Glomerular visceral epithelial cell (primary cell): ENCODE measurements at regions not wholly inside any gene's neighbourhood (a gene's known extent, or its start where the extent isn't known, plus 50 kb on each side); places are given as distances from the start of the nearest gene placed in this dataset.
A peak's percentile ranks its signal among the peaks of the same experiment; 100 is the strongest.

Experiments used
- DNase-seq: peaks from one replicate; pipeline ENCODE4 v3.0.0-alpha.2; 2016; ENCODE audit errors: extremely low spot score

GRCh38 chr12:31867292-31867691, 91.9 kb upstream of the RESF1 start:
- DNase-seq = no peak

DNA sequence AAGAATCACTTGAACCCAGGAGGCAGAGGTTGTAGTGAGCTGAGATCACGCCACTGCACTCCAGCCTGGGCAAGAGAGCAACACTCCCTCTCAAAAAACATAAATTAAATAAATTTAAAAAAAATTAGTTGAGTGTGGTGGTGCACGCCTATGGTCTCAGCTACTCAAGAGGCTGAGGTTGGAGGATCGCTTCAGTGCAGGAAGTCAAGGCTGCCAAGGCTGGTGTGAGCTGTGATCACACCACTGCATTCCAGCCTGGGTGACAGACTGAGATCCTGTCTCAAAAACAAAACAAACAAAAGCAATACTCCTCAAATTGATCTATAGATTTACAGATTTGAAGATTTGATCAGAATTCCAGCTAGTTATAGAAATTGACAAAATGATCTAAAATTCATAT, 92.7 kb upstream of the RESF1 start:
- no peak for DNase-seq

DNA sequence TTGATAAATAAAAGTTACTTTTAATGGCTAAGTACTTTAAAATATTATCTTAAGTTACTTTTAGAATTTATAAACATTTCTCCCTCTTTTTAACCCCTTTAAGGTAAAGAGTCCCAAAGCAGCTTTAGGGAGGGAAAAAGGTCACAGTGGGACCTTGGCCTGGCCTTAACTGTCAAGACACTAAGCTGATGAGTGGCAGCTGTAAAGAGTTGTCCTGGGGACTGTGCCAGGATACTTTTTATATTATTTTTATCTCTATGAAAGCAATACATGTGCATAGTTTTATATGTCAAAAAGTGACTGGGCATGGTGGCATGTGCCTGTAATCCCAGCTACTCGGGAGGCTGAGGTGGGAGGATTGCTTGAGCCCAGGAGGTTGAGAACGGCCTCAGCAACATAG, 94.2 kb upstream of the RESF1 start:
- no peak for DNase-seq

GRCh38 chr12:31861360-31861759, 97.9 kb upstream of the RESF1 start:
- DNase-seq = no peak

DNA sequence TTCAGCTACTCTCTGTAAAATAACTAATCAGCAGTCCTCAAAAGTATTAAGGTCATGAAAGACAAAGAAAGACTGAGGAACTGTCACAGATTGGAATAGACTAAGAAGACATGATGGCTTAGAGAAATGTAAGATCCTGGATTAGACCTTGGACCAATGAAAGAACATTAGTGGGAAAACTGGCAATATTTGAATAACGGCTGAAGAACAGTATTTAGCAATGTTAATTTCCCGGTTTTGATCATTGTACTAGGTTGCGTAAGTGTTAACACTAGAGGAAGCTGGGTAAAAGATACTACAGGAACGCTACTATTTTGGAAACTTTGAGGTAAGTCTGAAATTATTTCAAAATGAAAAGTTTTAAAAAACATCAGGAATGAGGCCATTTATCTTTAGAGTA, 98.8 kb upstream of the RESF1 start:
- no peak for DNase-seq

DNA sequence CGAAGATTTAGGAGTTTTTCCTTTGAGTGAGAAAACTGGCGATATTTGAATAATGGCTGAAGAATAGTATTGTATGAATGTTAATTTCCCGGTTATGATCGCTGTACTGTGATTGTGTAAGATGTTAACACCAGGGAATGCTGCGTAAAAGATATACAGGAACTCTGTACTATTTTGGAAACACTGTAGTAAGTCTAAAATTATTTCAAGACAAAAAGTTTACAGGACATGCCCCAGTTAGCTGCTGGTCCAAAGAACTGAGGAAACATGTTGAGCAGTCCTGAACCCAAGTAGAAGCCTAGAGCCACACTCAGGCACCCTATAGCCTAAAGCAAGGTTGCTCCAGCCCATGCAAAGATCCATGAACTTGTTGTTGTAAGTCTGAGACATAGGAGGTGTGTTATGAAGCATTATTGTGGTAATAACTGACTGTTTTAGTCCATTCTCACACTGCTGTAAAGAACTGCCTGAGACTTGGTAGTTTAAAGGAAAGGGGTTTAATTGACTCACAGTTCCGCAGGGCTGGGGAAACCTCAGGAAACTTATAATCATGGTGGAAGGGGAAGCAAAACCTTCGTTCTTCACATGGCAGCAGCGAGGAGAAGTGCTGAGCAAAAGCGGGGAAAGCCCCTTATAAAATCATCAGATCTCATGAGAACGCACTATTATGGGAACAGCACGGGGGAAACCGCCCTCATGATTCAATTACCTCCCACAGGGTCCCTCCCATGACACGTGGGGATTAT, 99.8 kb upstream of the RESF1 start:
- no peak for DNase-seq

GRCh38 chr12:31855427-31855826, 103.8 kb upstream of the RESF1 start:
- DNase-seq = no peak

DNA sequence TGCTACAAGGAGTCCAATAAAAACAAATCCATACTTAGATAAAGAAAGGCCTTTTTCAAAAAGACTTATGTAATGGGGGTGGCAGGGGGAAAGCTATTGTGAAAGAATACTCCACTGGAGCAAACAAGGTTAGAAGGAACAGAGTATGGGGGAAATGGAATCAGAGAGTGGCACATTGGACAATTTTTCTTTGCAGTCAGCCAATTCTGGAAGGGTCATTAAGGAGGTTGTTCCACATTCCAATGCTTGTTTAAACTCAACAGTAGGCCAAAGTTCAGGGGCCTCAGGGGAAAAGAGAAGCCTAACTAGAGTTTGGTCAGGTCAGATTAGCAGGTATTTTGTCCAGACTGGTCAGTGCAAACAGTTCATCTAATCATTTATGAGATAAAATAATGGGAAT, 105.2 kb upstream of the RESF1 start:
- DNase-seq = no peak

- DNase-seq = no peak
Observed at GRCh38 chr12:31853520-31853919, 105.7 kb upstream of the RESF1 start.

DNA sequence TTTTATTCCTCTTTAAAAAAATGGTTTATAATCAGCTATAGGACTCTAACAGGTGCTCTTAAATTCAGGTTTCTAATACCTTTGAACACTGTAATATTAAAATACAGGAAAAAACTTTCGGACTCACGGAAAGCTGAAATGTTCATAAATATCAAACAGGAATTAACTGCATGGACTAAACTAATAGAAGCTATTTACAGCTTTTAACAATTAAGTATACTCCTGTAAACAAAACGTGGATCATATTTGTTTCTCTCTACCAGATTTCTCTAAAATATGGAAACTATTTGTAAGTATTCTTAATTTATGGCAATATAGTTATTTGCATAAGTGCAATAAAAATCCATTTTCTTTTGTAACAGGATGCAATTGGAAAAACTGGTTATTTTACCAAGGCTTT, 108.9 kb upstream of the RESF1 start:
- no peak for DNase-seq

- DNase-seq = peak; percentile 12
Observed at GRCh38 chr12:31849090-31849687, 110.0 kb upstream of the RESF1 start.

GRCh38 chr12:31846405-31846804, 112.8 kb upstream of the RESF1 start:
- DNase-seq = no peak

DNA sequence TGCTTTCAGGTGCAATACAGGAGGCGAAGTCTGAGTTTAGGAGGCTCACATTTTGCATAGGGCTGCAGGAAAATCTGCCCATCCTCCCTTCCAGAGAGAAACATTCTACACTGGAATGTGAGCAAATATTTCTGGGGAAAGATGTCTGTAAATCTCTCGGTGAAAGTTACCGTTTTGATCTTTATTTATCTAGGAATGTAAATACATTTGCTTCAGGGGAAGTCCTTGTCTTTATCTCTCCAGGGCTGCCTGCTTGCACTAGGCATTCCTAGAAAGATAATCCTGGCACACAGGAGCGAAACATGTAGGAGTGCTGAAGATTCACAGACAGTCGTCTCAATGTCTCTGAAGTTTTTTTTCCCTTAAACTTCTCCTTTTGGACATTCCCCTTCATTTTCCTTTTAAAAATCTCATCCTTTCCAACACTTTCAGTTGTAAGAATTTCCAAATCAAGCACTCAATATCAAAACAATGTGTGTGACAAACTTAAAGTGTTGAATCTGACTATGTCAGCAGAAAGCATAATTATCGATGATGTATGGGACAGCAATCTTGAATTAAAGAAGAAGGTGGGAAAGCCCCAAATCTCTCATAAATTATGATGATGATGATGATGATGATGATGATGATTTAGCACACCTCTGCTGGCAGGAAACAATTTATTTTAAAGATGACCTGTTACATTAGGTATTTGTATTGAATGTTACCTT, 113.4 kb upstream of the RESF1 start:
- DNase-seq = no peak

- DNase-seq = no peak
Observed at GRCh38 chr12:31843398-31844095, 114.7 kb upstream of the AMN1 start.

GRCh38 chr12:31837913-31838312, 109.1 kb upstream of the AMN1 start:
- no peak for DNase-seq

- DNase-seq = no peak
Observed at GRCh38 chr12:31835276-31835882, 106.6 kb upstream of the AMN1 start.

DNA sequence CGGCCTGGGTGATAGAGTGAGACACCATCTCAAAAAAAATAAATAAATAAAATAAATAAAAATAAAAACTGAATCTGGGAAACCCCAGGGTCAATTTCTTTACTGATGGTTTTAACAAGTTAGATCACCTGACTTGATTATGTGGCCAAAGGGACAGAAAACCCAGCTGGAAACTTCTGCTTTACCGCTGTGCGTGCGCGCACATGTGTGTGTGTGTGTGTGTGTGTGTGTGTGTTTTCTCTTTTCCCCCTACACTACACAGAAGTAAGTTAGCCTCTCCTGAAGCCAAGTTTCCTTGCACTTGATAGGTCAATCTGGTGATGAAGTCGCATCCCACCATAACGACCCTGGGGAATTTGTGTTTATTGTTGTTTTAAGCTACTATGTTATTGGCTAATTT, 105.3 kb upstream of the AMN1 start:
- DNase-seq = no peak

DNA sequence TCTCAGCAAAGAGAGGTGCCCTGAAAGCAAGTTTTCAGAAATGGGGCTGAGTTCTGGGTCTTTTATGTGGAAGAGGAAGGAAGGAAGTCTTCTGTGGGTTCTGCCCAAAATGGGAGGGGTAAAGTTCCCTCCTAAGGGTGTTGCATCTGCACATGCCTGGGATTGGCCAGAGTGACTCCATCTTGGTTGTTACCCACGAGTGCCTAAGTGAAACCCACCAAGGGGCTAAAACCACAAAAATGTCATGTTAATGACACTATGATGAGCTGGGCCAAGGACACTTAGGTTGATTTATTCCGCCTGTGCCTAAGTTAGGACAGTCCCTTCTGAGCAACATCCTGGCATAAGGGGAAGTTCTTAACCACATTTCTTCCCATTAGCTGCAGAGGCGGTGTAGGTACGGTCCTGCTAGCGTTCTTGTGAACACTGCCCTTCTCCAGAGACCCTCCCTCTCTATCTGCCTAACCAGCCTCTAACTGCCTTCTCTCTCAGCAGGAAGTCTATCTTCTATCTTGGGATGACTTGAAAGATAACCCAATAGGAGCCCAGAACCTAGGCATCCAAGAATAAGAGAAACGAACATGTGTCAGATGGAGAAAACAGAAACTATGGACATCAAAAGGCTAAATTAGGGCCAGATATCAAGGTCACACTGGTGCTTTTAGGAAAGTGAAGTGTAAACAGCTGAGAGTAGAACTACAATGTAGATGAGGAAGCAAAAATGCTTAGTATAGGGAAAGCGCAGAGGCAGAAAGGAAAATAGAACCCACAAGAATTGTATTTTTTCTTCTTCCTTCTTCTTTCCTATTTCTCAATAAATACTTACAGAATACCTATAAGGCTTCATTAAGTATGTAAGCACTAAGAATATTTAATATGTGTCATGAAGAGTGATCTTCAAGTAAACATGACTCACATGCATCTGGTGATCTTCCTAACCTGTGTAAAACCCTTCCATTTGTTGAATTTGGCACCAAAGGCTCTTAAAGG, 104.2 kb upstream of the AMN1 start:
- DNase-seq = no peak

DNA sequence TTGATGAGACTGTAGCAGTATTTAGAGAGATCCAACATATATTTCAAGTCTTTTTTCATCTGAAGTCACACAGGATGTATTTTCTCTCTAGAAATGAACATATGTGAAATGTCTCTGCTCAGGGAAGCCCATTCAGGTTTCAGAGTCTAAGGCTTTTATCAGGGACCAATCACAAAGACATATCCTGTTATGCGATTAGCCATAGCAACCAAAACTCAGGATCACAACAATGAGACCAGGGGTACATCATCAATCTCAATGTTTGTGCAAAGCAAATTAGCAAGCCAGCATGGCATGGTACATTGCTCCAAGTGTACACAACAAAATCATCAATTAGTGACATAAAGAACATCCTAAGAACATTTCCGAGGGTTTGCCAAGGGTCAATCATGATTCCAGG, 99.2 kb upstream of the AMN1 start:
- no peak for DNase-seq

DNA sequence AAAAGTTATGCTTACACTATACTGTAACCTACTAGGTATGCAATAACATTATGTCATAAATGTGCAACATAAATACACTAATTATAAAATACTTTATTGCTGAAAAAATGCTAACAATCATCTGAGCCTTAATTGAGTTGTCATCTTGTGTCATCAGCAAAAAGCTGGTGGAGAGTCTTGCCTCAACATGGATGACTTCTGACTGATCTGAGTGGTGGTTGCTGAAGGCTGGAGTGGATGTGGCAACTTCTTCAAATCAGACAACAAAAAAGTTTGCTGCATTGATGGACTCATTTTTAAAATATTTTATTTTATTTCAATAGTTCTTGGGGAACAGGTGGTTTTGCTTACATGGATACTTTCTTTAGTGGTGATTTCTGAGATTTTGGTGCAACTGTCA, 93.9 kb upstream of the AMN1 start:
- no peak for DNase-seq

DNA sequence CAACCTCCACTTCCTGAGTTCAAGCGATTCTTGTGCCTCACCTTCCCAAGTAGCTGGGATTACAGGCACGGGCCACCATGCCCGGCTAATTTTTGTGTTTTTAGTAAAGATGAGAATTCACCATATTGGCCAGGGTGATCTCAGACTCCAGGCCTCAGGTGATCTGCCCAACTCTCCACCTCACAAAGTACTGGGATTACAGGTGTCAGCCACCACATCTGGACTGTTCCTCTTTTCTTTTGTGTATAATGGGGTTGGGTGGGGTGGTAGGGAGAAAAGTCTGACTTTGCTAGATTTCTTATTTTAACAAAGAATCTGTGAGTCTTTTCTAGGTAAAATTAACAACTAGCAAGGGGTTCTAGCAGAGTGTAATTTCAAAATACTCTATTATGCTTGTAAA, 92.7 kb upstream of the AMN1 start:
- no peak for DNase-seq
